Fibroblast of gingiva (primary cell): ENCODE measurements at regions not wholly inside any gene's neighbourhood (a gene's known extent, or its start where the extent isn't known, plus 50 kb on each side); places are given as distances from the start of the nearest gene placed in this dataset.

ENCODE experiments used
- DNase-seq: peaks from one replicate; pipeline ENCODE4 v3.0.0-alpha.2; 2011; ENCODE audit warnings: low read depth

DNA sequence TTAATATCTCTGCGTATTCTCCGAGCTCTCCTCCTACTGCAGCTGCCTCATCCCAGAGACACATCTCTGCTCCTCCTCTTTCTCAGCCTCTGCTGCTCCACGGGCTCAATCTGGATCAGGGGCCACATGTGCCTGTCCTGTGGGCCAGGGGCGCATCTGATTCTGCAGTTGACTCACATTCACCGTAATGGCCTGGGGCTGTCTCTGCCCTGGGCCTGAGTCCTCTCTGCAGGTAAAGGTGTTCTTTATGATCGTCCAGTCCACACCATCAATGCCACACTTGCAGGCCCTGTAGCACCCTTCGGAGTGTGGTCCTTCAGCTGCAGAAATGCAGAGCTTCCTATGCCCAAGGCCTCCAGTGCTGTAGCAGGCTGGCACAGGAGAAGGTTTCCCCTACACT, 154.5 kb downstream of the OAT start:
- DNase-seq, result no peak

DNA sequence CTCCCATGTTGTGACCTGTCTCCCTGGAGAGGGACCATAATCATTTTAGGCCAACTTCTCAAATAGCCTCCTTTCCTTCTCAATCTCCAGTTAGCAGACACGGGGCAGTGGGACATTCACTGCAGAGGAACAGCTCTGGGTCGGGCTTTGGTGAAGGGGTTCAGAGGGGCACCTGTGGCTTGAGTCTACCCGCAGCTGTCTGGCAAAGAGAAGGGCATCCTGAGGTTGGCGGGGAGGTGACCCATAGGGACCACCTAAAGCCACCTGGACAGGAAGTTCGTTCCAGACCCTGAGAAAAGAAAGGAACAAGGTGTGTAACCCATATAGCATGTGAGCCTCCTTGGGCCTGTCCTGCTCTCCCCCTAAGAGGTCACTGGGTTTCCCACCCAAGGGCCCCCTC, 155.0 kb downstream of the OAT start:
- DNase-seq, result no peak

DNA sequence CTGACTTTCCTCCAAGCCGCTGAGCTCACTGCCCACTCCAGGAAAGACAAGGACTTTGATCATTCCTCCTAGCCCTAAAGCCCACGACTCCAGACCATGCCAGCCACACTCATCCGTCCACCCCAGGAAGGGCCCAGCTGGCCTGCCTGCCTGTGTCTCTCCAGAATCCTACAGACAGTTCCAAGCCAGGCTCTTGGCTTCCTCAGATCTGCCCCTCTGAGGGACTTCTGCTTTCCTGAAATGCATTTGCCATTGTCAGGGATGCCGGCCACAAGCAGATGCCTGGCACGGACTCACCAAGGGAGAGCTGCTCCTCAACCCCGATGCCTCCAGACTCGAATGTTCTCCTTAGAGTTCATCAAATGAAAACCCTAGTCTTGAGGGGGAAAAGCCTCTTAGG, 155.8 kb downstream of the OAT start:
- DNase-seq, result no peak

DNA sequence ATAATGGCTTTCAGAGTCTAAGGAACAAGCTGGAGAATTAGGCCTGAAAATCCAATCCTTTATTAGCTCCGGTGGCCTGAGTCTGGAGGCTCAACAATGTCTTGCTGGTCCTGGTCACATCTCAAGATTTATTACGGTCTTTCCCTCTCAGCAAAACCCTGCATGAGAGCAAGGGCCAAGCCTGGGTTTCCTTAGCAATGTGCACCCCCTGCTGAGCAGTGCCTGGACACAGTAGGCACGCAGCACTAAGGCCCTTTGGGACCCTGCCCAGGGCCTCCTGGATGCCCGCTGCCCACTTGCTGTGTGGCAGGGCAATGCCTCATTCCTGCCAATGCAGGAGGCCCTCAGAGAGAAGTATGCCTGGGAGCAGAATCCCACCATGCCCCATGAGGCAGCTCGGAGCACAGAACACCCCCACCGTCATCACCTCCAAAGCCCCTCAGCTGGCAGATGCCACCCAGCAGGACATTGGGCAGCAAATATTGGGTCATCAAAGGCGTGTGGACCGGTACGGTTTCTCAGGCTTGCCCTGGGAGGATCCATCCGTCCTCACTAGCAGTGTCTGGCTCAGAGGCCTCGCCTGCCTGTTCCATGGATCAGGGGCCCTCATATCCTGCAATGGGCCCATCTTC, 156.4 kb downstream of the OAT start:
- no peak for DNase-seq

DNA sequence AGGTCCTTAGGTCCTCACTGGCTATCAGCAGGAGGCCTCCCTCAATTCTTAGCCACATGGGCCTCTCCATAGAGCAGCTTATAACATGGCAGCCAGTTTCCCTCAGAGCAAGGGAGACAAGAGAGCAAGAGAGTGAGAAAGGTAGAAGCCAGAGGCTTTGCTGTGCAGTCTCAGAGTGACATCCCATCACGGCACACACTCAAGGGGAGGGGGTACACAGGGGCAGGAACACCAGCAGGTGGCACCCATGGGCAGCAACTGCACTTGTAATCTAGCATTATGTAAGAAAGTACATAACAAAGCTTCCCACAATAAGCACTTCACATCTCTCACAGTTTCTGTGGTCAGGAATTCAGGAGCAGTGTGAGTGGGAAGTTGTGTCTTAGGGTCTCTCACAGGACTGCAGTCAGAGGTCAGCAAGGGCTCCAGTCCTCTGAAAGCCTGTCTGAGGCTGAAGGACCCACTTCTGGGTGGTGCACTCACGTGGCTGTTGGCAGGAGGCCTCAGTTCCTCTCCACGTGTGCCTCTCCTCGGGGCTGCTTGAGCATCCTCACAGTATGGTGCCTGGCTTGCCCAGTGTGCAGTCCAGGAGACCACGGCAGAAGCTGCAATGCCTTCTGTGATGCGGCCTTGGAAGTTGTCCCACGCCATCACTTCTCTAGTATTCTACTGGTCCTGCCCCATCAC, 159.4 kb downstream of the OAT start:
- DNase-seq, result no peak

GRCh38 chr10:124257781-124258180, 160.9 kb downstream of the OAT start:
- DNase-seq, result no peak

DNA sequence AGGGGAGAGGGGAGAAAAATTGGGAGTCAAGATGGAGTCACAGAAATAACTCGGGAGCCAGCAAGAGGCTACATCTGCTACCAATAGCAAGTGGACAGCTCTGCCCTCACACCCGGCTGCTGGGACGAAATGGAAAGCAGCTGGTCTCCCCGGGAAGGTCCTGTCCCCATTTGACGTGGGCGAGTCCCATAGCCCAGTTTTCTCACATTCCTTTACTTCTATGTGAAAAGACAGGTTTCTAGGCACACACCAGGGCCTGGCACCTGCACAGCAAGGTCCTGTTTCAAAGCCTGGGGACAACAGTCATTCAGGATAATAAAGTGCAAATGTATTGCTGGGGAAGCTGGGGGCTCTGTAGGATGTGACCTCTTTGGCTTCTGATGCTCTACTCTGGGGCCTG, 162.6 kb downstream of the OAT start:
- DNase-seq, result no peak

GRCh38 chr10:124255556-124255955, 162.2 kb upstream of the CHST15 start:
- DNase-seq, result no peak

DNA sequence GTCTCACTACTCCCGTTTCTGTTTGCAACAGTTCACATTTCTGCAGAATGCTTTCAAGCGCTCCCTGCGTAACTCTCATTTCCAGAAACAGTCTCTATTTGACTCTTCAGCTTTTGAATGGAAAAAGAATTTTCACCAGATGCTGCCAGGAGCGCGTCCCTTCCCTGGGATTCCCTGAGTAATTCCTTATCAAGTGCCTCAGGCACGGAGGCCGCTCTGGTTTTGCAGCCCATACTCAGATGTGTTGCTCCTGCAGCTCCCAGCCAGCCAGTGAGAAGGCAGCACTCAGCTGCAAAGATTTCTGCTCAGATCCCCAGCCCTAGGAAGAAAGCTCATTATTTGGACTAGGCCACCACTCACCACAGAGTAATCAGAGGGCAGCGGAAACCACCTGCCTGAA, 161.1 kb upstream of the CHST15 start:
- no peak for DNase-seq

DNA sequence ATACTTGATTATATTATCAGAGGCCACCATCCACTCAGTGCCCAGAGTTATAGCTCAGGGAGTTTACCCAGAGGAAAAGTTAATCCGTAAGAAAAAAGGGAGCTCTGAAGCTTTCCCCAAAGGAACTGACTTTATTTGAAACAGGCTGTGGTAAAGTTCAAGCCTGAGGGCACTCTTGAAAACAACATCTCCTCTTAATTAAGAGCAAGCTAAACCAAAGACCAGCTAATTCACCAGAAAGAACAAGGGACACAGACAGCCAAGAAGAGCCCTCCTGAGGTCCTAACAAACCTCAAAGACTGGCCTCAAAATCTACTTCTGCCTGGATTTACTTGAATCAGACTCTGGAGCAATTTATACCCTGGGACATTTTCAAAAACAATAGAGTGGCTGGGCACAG, 159.6 kb upstream of the CHST15 start:
- peak; percentile 66 for DNase-seq

- DNase-seq, result no peak
Observed at GRCh38 chr10:124252097-124252715, 158.8 kb upstream of the CHST15 start.

GRCh38 chr10:124251317-124252065, 158.1 kb upstream of the CHST15 start:
- no peak for DNase-seq

- DNase-seq, result no peak
Observed at GRCh38 chr10:124250506-124250905, 157.1 kb upstream of the CHST15 start.

- DNase-seq, result no peak
Observed at GRCh38 chr10:124249812-124250432, 156.5 kb upstream of the CHST15 start.

GRCh38 chr10:124249196-124249595, 155.8 kb upstream of the CHST15 start:
- DNase-seq, result no peak

- no peak for DNase-seq
Observed at GRCh38 chr10:124248056-124249045, 155.0 kb upstream of the CHST15 start.

GRCh38 chr10:124245806-124246440, 152.5 kb upstream of the CHST15 start:
- DNase-seq, result no peak

DNA sequence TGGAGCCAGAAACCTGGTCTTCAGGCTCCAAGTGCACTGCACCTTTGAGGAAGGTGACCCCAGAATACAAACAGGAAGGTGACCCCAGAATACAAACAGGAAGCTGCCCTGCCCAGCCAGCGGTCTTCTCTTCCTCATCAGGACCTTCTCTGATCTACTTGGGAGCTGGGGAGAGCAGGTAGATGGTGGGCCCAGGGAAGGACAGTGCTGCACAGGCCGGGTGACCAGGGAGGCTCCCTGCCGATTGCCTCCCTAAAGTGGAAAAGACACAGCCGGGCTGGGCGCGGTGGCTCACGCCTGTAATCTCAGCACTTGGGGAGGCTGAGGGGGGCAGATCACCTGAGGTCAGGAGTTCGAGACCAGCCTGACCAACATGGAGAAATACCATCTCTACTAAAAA, 151.8 kb upstream of the CHST15 start:
- no peak for DNase-seq

DNA sequence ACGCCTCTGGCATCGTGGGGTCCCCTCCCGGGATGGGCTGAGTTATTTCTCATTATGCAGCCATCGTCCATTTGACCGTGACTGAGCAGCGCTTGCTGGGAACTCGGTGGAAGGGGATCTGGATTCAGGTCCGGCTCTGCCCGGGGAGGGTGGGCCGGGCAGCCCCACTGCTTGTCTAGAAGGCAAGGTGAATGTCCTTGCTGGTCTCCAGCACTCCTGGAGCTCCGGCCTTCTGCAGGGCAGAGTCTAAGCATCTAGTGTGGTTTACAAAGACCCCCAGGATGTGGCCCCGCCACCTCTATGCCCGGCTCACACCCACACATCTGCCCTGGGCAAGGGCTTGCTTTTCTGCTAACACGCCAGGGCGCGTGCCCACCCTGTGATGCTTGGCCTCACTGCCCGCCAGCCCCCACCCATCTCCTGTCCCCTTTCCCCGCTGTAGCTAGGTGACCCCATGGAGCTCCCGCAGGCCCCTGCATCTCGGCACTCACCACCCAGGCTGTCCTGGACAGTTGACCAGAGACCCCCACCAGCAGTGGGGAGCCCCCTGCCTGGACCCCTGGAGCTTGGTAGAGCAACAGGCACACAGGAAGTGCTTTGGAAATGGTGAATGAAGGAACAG, 151.0 kb upstream of the CHST15 start:
- no peak for DNase-seq

- DNase-seq, result no peak
Observed at GRCh38 chr10:124243702-124244121, 150.3 kb upstream of the CHST15 start.
